ENCODE measurements at regions not wholly inside any gene's neighbourhood (a gene's known extent, or its start where the extent isn't known, plus 50 kb on each side); places are given as distances from the start of the nearest gene placed in this dataset.

GRCh38 chr13:29993196-29993595 is 142.8 kb upstream of the UBL3 start:
- no peak for DNase-seq

- DNase-seq, result no peak
These were observed 140.9 kb upstream of the UBL3 start for GRCh38 chr13:29991343-29991742.

- DNase-seq, result no peak
These were observed 136.9 kb upstream of the UBL3 start for GRCh38 chr13:29987340-29987739.

- DNase-seq, result no peak
These were observed 129.9 kb upstream of the UBL3 start for GRCh38 chr13:29980339-29980738.

GRCh38 chr13:29978211-29978610 is 127.8 kb upstream of the UBL3 start:
- DNase-seq, result no peak

- no peak for DNase-seq
These were observed 127.2 kb upstream of the UBL3 start for GRCh38 chr13:29977476-29978120.

GRCh38 chr13:29976535-29976934 is 126.1 kb upstream of the UBL3 start:
- DNase-seq, result no peak

- DNase-seq, result no peak
These were observed 124.9 kb upstream of the UBL3 start for GRCh38 chr13:29975283-29975682.

- no peak for DNase-seq
These were observed 118.9 kb upstream of the UBL3 start for GRCh38 chr13:29969286-29969685.

- no peak for DNase-seq
These were observed 113.9 kb upstream of the UBL3 start for GRCh38 chr13:29964181-29964845.

GRCh38 chr13:29963089-29963488 is 112.7 kb upstream of the UBL3 start:
- no peak for DNase-seq

- DNase-seq, result no peak
These were observed 110.7 kb upstream of the UBL3 start for GRCh38 chr13:29961036-29961670.

GRCh38 chr13:29959603-29960002 is 109.2 kb upstream of the UBL3 start:
- no peak for DNase-seq

GRCh38 chr13:29959086-29959485 is 108.7 kb upstream of the UBL3 start:
- DNase-seq, result no peak

- no peak for DNase-seq
These were observed 108.1 kb upstream of the UBL3 start for GRCh38 chr13:29958476-29958875.

- DNase-seq, result no peak
These were observed 106.9 kb upstream of the UBL3 start for GRCh38 chr13:29957320-29957719.

GRCh38 chr13:29956853-29957252 is 106.4 kb upstream of the UBL3 start:
- DNase-seq, result peak; percentile 10

GRCh38 chr13:29955137-29955650 is 104.8 kb upstream of the UBL3 start:
- DNase-seq, result no peak

- no peak for DNase-seq
These were observed 103.9 kb upstream of the UBL3 start for GRCh38 chr13:29954082-29955028.

GRCh38 chr13:29953542-29953941 is 103.1 kb upstream of the UBL3 start:
- no peak for DNase-seq

GRCh38 chr13:29952245-29952644 is 101.8 kb upstream of the UBL3 start:
- no peak for DNase-seq

- DNase-seq, result no peak
These were observed 98.4 kb upstream of the UBL3 start for GRCh38 chr13:29948791-29949190.

GRCh38 chr13:29948244-29948643 is 97.8 kb upstream of the UBL3 start:
- no peak for DNase-seq

All from DMS53 (cell line).